ENCODE measurements at regions not wholly inside any gene's neighbourhood (a gene's known extent, or its start where the extent isn't known, plus 50 kb on each side); places are given as distances from the start of the nearest gene placed in this dataset.
A peak's percentile ranks its signal among the peaks of the same experiment; 100 is the strongest.

- H3K4me3 Mint-ChIP-seq: no peak overlapping the region
- no peaks in the 10 kb centered on the region for H3K36me3 ChIP-seq (replicated peaks in 1 of 2; ENCODE audit: control insufficient read depth in 1 of 2, insufficient read depth in 2 of 2, low read length in 2 of 2)
- no peak for DNase-seq
- TF ChIP-seq CTCF (IDR thresholded peaks at IDR 0.05): peak; percentile 26
- no peaks in the 10 kb centered on the region for H3K27me3 Mint-ChIP-seq (ENCODE audit: low read depth in 3 of 3)
- H3K79me2 ChIP-seq (ENCODE audit: insufficient read depth, low read length): no peaks in the 10 kb centered on the region
- intact Hi-C loops (cut with micrococcal nuclease): no loop called here
- no peaks in the 10 kb centered on the region for H4K20me1 ChIP-seq (ENCODE audit: insufficient read depth, low read length)
- no peak overlapping the region for H3K9ac ChIP-seq (ENCODE audit: insufficient read depth, low read length, poor library complexity, severe bottlenecking)
- H2AFZ ChIP-seq (ENCODE audit: insufficient read depth, low read depth, low read length, poor library complexity, severe bottlenecking): no peak overlapping the region
- H3K27ac Mint-ChIP-seq: no peak overlapping the region
- WGBS (ENCODE audit: insufficient coverage): 100% methylated on average over 1 of the region's 2 CpGs
- no peaks in the 10 kb centered on the region for H3K36me3 Mint-ChIP-seq
- H3K4me1 Mint-ChIP-seq: peaks cover 12% of the 10 kb centered on the region
- no peak overlapping the region for H3K4me3 ChIP-seq (replicated peaks in 1 of 3; ENCODE audit: low read depth in 2 of 3, low read length in 3 of 3)
- no peak overlapping the region for H3K4me2 ChIP-seq (replicated peaks; ENCODE audit: extremely low read depth, low read length, poor library complexity, severe bottlenecking)
- H3K9me3 Mint-ChIP-seq: no peaks in the 10 kb centered on the region
- H3K4me1 ChIP-seq (ENCODE audit: control insufficient read depth in 1 of 2, insufficient read depth in 2 of 2, low read length in 2 of 2): peaks cover 0 to 5% of the 10 kb centered on the region in 2 donors
- H3K9me3 ChIP-seq (replicated peaks in 1 of 2; ENCODE audit: control insufficient read depth in 1 of 2, insufficient read depth in 1 of 2, low read length in 2 of 2): no peaks in the 10 kb centered on the region
- H3K27me3 ChIP-seq (ENCODE audit: control insufficient read depth in 2 of 2, insufficient read depth in 2 of 2, low read length in 2 of 2): no peaks in the 10 kb centered on the region
- no peak overlapping the region for H3K27ac ChIP-seq (ENCODE audit: low read depth in 1 of 2, low read length in 2 of 2)
These were observed 102.1 kb upstream of the FNDC3A start for GRCh38 chr13:48873587-48873986.

DNA sequence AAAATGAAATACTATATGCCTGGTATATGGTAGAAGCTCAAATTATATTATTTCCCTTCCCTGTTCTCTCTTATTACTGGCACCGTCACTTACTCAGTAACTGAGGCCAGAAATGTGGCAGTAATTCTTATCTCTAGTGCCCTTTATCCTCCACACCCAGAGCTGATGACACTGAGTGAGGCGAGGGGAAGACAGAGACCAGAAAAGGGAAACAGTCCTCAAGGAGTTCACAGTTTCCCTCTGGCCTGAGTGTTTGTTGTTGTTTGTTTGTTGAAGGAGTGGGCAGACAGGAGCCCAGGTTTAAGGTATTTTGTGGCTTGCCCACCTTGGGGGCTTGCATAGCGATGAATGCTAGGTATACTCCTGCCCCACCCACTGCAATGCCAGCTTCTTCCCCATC lies 101.5 kb upstream of the FNDC3A start:
- H2AFZ ChIP-seq (ENCODE audit: insufficient read depth, low read depth, low read length, poor library complexity, severe bottlenecking): no peak overlapping the region
- H3K36me3 ChIP-seq (replicated peaks in 1 of 2; ENCODE audit: control insufficient read depth in 1 of 2, insufficient read depth in 2 of 2, low read length in 2 of 2): no peaks in the 10 kb centered on the region
- H3K9me3 Mint-ChIP-seq: no peaks in the 10 kb centered on the region
- H3K4me2 ChIP-seq (replicated peaks; ENCODE audit: extremely low read depth, low read length, poor library complexity, severe bottlenecking): no peak overlapping the region
- H3K9me3 ChIP-seq (replicated peaks in 1 of 2; ENCODE audit: control insufficient read depth in 1 of 2, insufficient read depth in 1 of 2, low read length in 2 of 2): no peaks in the 10 kb centered on the region
- no peaks in the 10 kb centered on the region for H3K79me2 ChIP-seq (ENCODE audit: insufficient read depth, low read length)
- no peak for DNase-seq
- H3K27ac Mint-ChIP-seq: peak overlapping the region in 1 of 7 donors; percentile 9
- no peak overlapping the region for H3K9ac ChIP-seq (ENCODE audit: insufficient read depth, low read length, poor library complexity, severe bottlenecking)
- H3K27me3 ChIP-seq (ENCODE audit: control insufficient read depth in 2 of 2, insufficient read depth in 2 of 2, low read length in 2 of 2): no peaks in the 10 kb centered on the region
- H3K36me3 Mint-ChIP-seq: no peaks in the 10 kb centered on the region
- no peak overlapping the region for H3K4me3 ChIP-seq (replicated peaks in 1 of 3; ENCODE audit: low read depth in 2 of 3, low read length in 3 of 3)
- no peaks in the 10 kb centered on the region for H4K20me1 ChIP-seq (ENCODE audit: insufficient read depth, low read length)
- H3K27ac ChIP-seq (ENCODE audit: low read depth in 1 of 2, low read length in 2 of 2): no peak overlapping the region
- H3K4me1 Mint-ChIP-seq: peaks cover 14% of the 10 kb centered on the region
- no peak for TF ChIP-seq CTCF (IDR thresholded peaks at IDR 0.05)
- H3K4me3 Mint-ChIP-seq: no peak overlapping the region
- no peaks in the 10 kb centered on the region for H3K27me3 Mint-ChIP-seq (ENCODE audit: low read depth in 3 of 3)
- H3K4me1 ChIP-seq (ENCODE audit: control insufficient read depth in 1 of 2, insufficient read depth in 2 of 2, low read length in 2 of 2): peaks cover 0 to 5% of the 10 kb centered on the region in 2 donors
- no CpG with 5 or more reads among the region's 3 CpGs for WGBS (ENCODE audit: insufficient coverage)
- intact Hi-C loops (cut with micrococcal nuclease): no loop called here
